RWPE1 (cell line): ENCODE measurements at regions not wholly inside any gene's neighbourhood (a gene's known extent, or its start where the extent isn't known, plus 50 kb on each side); places are given as distances from the start of the nearest gene placed in this dataset.
"Not testable (repeated sequence)": the region's sequence is repeated elsewhere in the genome, so short reads cannot be mapped to it uniquely, and the experiment has no call there.

Experiments used
- CTCF ChIA-PET: fragments of 350-600 bp; sonication (Branson Sonifier 250); formaldehyde crosslinking; extraction: SDS; loops from one replicate; lab custom pipeline; 2021; lab: Yijun Ruan, JAX
- POLR2A ChIA-PET: fragments of 400-600 bp; formaldehyde crosslinking; extraction: SDS; loops from one replicate; lab custom pipeline; 2020; ENCODE audit warnings: antibody characterized with exemption; ENCODE audit not compliant: low non-redundant PET; lab: Yijun Ruan, JAX
- DNase-seq: peaks from one replicate; pipeline ENCODE4 v3.0.0; 2012; ENCODE audit warnings: low spot score
- H3K27ac ChIP-seq: fragments of 450-650 bp; 2 replicates; pipeline ENCODE4 v1.5.1; 2017
- CTCF ChIP-seq: fragments of 450-650 bp; conservative IDR thresholded peaks from 2 replicates; pipeline ENCODE4 v1.5.1; 2017; ENCODE audit warnings: low read depth, mild to moderate bottlenecking

- ChIA-PET POLR2A (no interaction called here), CTCF (no interaction called here)
- DNase-seq, result no peak
- no peak for TF ChIP-seq CTCF
- H3K27ac ChIP-seq, result no peak overlapping the region
Measured at GRCh38 chr7:70886547-70886946, 245.4 kb upstream of the GALNT17 start.

GRCh38 chr7:70887186-70887585 is 244.8 kb upstream of the GALNT17 start:
- no peak for DNase-seq
- no peak overlapping the region for H3K27ac ChIP-seq
- TF ChIP-seq CTCF, result no peak
- ChIA-PET POLR2A (no interaction called here), CTCF (no interaction called here)

- ChIA-PET POLR2A (no interaction called here), CTCF (no interaction called here)
- no peak for TF ChIP-seq CTCF
- no peak for DNase-seq
- H3K27ac ChIP-seq, result no peak overlapping the region
Measured at GRCh38 chr7:70890147-70890969, 241.6 kb upstream of the GALNT17 start.

- POLR2A ChIA-PET, result no interaction called here
- CTCF ChIA-PET, result no interaction called here
- no peak for TF ChIP-seq CTCF
- no peak overlapping the region for H3K27ac ChIP-seq
- no peak for DNase-seq
Measured at GRCh38 chr7:70893422-70893821, 238.5 kb upstream of the GALNT17 start.

GRCh38 chr7:70893971-70894715 is 237.8 kb upstream of the GALNT17 start:
- CTCF ChIA-PET, result interaction anchor here (0.6 to 0.9 kb wide), 2 partner anchors 50 to 69 kb away, joined by 3 to 5 read pairs; no protein-coding TSS in a partner anchor
- TF ChIP-seq CTCF, result no peak
- POLR2A ChIA-PET, result no interaction called here
- H3K27ac ChIP-seq, result no peak overlapping the region
- DNase-seq, result no peak

- DNase-seq, result no peak
- H3K27ac ChIP-seq, result no peak overlapping the region
- no peak for TF ChIP-seq CTCF
- ChIA-PET CTCF (interaction anchor here (0.9 kb wide), 1 partner anchor 50 kb away, joined by 3 read pairs; no protein-coding TSS in a partner anchor), POLR2A (no interaction called here)
Measured at GRCh38 chr7:70894799-70895198, 237.1 kb upstream of the GALNT17 start.

GRCh38 chr7:70895337-70896200 is 236.4 kb upstream of the GALNT17 start:
- H3K27ac ChIP-seq, POLR2A ChIA-PET: not testable (repeated sequence)

More at GRCh38 chr7:70895337-70896200, 236.4 kb upstream of the GALNT17 start:
- DNase-seq, CTCF ChIA-PET: not testable (repeated sequence)
